Activated CD8-positive, alpha-beta T cell treated with anti-CD3 and anti-CD28 coated beads for 36 hours (primary cell): ENCODE measurements at regions not wholly inside any gene's neighbourhood (a gene's known extent, or its start where the extent isn't known, plus 50 kb on each side); places are given as distances from the start of the nearest gene placed in this dataset.

Experiments used
- ATAC-seq: fragments of 200-7000 bp; cut with Tn5 transposase; one replicate; pipeline ENCODE4 v1.10.0; 2021; ENCODE audit warnings: mild to moderate bottlenecking, moderate library complexity
- CTCF ChIA-PET: fragments of 350-600 bp; sonication (Branson Sonifier 250); formaldehyde crosslinking; loops from one replicate; lab custom pipeline; 2021; ENCODE audit warnings: antibody characterized with exemption; lab: Charles Lee
- POLR2A ChIA-PET: fragments of 350-600 bp; sonication (Branson Sonifier 250); formaldehyde crosslinking; loops from one replicate; lab custom pipeline; 2021; ENCODE audit warnings: antibody characterized with exemption; lab: Charles Lee
- DNase-seq: peaks from one replicate; pipeline ENCODE4 v3.0.0-alpha.2; 2020
- H3K27ac Mint-ChIP-seq: one replicate; pipeline ENCODE4 v1.8.0; 2021; ENCODE audit warnings: mild to moderate bottlenecking, mixed read lengths
- H3K27me3 Mint-ChIP-seq: one replicate; pipeline ENCODE4 v1.8.0; 2021; ENCODE audit warnings: mixed read lengths
- H3K36me3 Mint-ChIP-seq: one replicate; pipeline ENCODE4 v1.8.0; 2021; ENCODE audit warnings: low read depth, mixed read lengths
- H3K4me1 Mint-ChIP-seq: one replicate; pipeline ENCODE4 v1.8.0; 2021; ENCODE audit warnings: low read depth, mixed read lengths
- H3K4me3 Mint-ChIP-seq: one replicate; pipeline ENCODE4 v1.8.0; 2021; ENCODE audit warnings: mild to moderate bottlenecking, moderate library complexity, mixed read lengths
- H3K9me3 Mint-ChIP-seq: one replicate; pipeline ENCODE4 v1.8.0; 2021; ENCODE audit warnings: mixed read lengths
- CTCF ChIP-seq: fragments of 200-600 bp; IDR thresholded peaks from one replicate; pipeline ENCODE4 v1.8.0; 2022; ENCODE audit warnings: antibody characterized with exemption, mild to moderate bottlenecking
- intact Hi-C: fragments of 100-400 bp; cut with micrococcal nuclease; formaldehyde crosslinking; loops from one replicate; pipeline ENCODE4 v1.10.0; 2022

GRCh38 chr14:54211551-54212308, 185.1 kb upstream of the CDKN3 start:
- DNase-seq (no peak), ATAC-seq (no peak)
- H3K27ac Mint-ChIP-seq: no peak overlapping the region
- POLR2A ChIA-PET: no interaction called here
- H3K27me3 Mint-ChIP-seq: peaks cover 16% of the 10 kb centered on the region
- no peaks in the 10 kb centered on the region for H3K36me3 Mint-ChIP-seq
- H3K4me1 Mint-ChIP-seq: no peaks in the 10 kb centered on the region
- peaks cover under 1% of the 10 kb centered on the region for H3K9me3 Mint-ChIP-seq
- CTCF ChIA-PET: interaction anchor here (0.8 kb wide), 1 partner anchor 697 kb away, joined by 3 read pairs; no protein-coding TSS in a partner anchor
- intact Hi-C loops: no loop called here
- H3K4me3 Mint-ChIP-seq: no peak overlapping the region
- no peak for TF ChIP-seq CTCF

- Mint-ChIP-seq H3K27ac (no peak overlapping the region), H3K4me1 (no peaks in the 10 kb centered on the region), H3K36me3 (no peaks in the 10 kb centered on the region), H3K4me3 (no peak overlapping the region), H3K27me3 (peaks cover 29% of the 10 kb centered on the region), H3K9me3 (peaks cover 3% of the 10 kb centered on the region)
- no peak for TF ChIP-seq CTCF
- ChIA-PET CTCF (no interaction called here), POLR2A (no interaction called here)
- intact Hi-C loops: no loop called here
- ATAC-seq (no peak), DNase-seq (no peak)
These were observed 183.3 kb upstream of the CDKN3 start for GRCh38 chr14:54213536-54213935.

GRCh38 chr14:54216827-54217226, 180.0 kb upstream of the CDKN3 start:
- Mint-ChIP-seq H3K27ac (no peak overlapping the region), H3K4me3 (no peak overlapping the region), H3K36me3 (no peaks in the 10 kb centered on the region), H3K9me3 (peaks cover 3% of the 10 kb centered on the region), H3K27me3 (peaks cover 54% of the 10 kb centered on the region), H3K4me1 (peaks cover 12% of the 10 kb centered on the region)
- intact Hi-C loops: no loop called here
- no peak for ATAC-seq
- no peak for TF ChIP-seq CTCF
- CTCF ChIA-PET: no interaction called here
- POLR2A ChIA-PET: no interaction called here
- no peak for DNase-seq

DNA sequence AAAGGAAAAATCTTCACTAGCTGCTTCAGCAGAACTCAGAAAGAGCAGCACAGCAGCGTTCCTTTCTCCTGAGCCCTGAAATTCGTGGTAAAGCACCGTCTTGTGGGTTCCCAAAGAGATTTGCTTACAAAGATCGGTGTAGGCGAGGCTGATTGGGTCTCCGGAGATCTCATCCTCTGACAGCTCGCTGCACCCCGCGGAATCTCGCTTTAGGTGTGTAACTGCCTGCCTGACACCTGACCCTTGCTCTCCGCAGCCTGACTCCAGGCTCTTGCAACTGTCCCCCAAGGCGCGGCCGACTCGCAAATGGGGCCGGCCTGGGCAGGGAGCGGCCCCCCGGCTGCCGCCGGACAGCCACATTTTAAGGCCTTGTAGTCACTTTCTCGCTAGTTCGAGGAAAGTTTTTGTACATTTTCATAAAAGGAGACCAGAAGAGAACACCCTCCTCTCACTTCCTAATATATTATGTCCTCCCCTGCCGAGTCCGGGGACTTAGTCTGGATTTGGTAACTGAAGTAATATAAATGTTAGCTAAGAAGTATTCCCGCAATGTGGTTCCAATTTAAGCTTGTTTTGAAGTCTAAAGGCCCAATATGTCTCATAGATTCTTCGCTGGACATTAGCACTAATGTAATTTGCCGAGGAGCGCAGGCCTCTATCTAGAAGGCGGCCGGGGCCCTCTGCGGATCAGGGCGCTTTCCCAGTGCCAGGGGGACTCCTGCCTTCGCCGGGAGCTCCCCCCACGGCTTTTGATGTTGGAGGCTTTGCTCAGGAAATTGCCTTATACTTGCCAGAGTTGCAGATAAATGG, 177.3 kb upstream of the CDKN3 start:
- Mint-ChIP-seq H3K4me1 (peaks cover 12% of the 10 kb centered on the region), H3K36me3 (no peaks in the 10 kb centered on the region), H3K9me3 (peaks cover 3% of the 10 kb centered on the region), H3K27me3 (peaks cover 68% of the 10 kb centered on the region), H3K27ac (no peak overlapping the region), H3K4me3 (no peak overlapping the region)
- ATAC-seq: no peak
- CTCF ChIA-PET: interaction anchor here (0.9 kb wide), 1 partner anchor 128 kb away, joined by 4 read pairs; no protein-coding TSS in a partner anchor
- no peak for TF ChIP-seq CTCF
- POLR2A ChIA-PET: interaction anchor here (0.5 to 0.6 kb wide), 2 partner anchors 32 to 353 kb away, joined by 3 read pairs; no protein-coding TSS in a partner anchor
- DNase-seq: no peak
- intact Hi-C loops: no loop called here
